ENCODE measurements at regions not wholly inside any gene's neighbourhood (a gene's known extent, or its start where the extent isn't known, plus 50 kb on each side); places are given as distances from the start of the nearest gene placed in this dataset.
"Not testable (repeated sequence)": the region's sequence is repeated elsewhere in the genome, so short reads cannot be mapped to it uniquely, and the experiment has no call there.

GRCh38 chr14:26334288-26334687 lies 263.5 kb downstream of the NOVA1 start:
- Mint-ChIP-seq H3K27me3 (no peaks in the 10 kb centered on the region), H3K9me3 (peaks cover 0 to 2% (median 2%) of the 10 kb centered on the region in 3 donors), H3K36me3 (no peaks in the 10 kb centered on the region), H3K27ac (no peak overlapping the region), H3K4me1 (peaks cover 0 to 1% (median 0%) of the 10 kb centered on the region in 3 donors), H3K4me3 (no peak overlapping the region)

- H3K4me1 Mint-ChIP-seq = peaks cover 0 to 1% (median 0%) of the 10 kb centered on the region in 3 donors
- H3K27me3 Mint-ChIP-seq = no peaks in the 10 kb centered on the region
- H3K9me3 Mint-ChIP-seq = peaks cover 2 to 6% (median 5%) of the 10 kb centered on the region in 3 donors
- peak overlapping the region in 1 of 4 donors; percentile 80 for H3K4me3 Mint-ChIP-seq
- no peaks in the 10 kb centered on the region for H3K36me3 Mint-ChIP-seq
- peak overlapping the region in 1 of 3 donors; percentile 32 for H3K27ac Mint-ChIP-seq
These were observed 264.9 kb downstream of the NOVA1 start for GRCh38 chr14:26332966-26333365.

- Mint-ChIP-seq H3K4me1 (peaks cover 0 to 1% (median 0%) of the 10 kb centered on the region in 3 donors), H3K9me3 (peaks cover 2 to 6% (median 5%) of the 10 kb centered on the region in 3 donors), H3K27me3 (no peaks in the 10 kb centered on the region), H3K36me3 (no peaks in the 10 kb centered on the region), H3K4me3 (no peak overlapping the region), H3K27ac (no peak overlapping the region)
These were observed 266.9 kb downstream of the NOVA1 start for GRCh38 chr14:26330982-26331381.

- H3K4me1 Mint-ChIP-seq = no peaks in the 10 kb centered on the region
- H3K36me3 Mint-ChIP-seq = no peaks in the 10 kb centered on the region
- peaks cover 2 to 6% (median 3%) of the 10 kb centered on the region in 3 donors for H3K9me3 Mint-ChIP-seq
- no peak overlapping the region for H3K27ac Mint-ChIP-seq
- no peaks in the 10 kb centered on the region for H3K27me3 Mint-ChIP-seq
- H3K4me3 Mint-ChIP-seq = no peak overlapping the region
These were observed 269.0 kb downstream of the NOVA1 start for GRCh38 chr14:26328791-26329190.

- no peaks in the 10 kb centered on the region for H3K27me3 Mint-ChIP-seq
- no peak overlapping the region for H3K27ac Mint-ChIP-seq
- no peak overlapping the region for H3K4me3 Mint-ChIP-seq
- no peaks in the 10 kb centered on the region for H3K36me3 Mint-ChIP-seq
- peaks cover 2 to 19% (median 7%) of the 10 kb centered on the region in 3 donors for H3K9me3 Mint-ChIP-seq
- H3K4me1 Mint-ChIP-seq = no peaks in the 10 kb centered on the region
These were observed 274.0 kb downstream of the NOVA1 start for GRCh38 chr14:26323869-26324268.

- Mint-ChIP-seq H3K9me3 (peaks cover 2 to 23% (median 6%) of the 10 kb centered on the region in 3 donors), H3K27ac (no peak overlapping the region), H3K27me3 (no peaks in the 10 kb centered on the region), H3K36me3 (no peaks in the 10 kb centered on the region), H3K4me3 (no peak overlapping the region), H3K4me1 (no peaks in the 10 kb centered on the region)
These were observed 276.9 kb downstream of the NOVA1 start for GRCh38 chr14:26320886-26321285.

GRCh38 chr14:26319139-26319864 lies 278.5 kb downstream of the NOVA1 start:
- H3K9me3 Mint-ChIP-seq = peaks cover 5 to 23% (median 8%) of the 10 kb centered on the region in 3 donors
- no peaks in the 10 kb centered on the region for H3K4me1 Mint-ChIP-seq
- H3K36me3 Mint-ChIP-seq = no peaks in the 10 kb centered on the region

GRCh38 chr14:26304056-26304455 lies 293.8 kb downstream of the NOVA1 start:
- H3K9me3 Mint-ChIP-seq = peaks cover 5 to 15% (median 6%) of the 10 kb centered on the region in 3 donors
- no peaks in the 10 kb centered on the region for H3K36me3 Mint-ChIP-seq
- no peak overlapping the region for H3K27ac Mint-ChIP-seq
- H3K4me1 Mint-ChIP-seq = no peaks in the 10 kb centered on the region
- no peak overlapping the region for H3K4me3 Mint-ChIP-seq
- no peaks in the 10 kb centered on the region for H3K27me3 Mint-ChIP-seq

More at GRCh38 chr14:26319139-26319864, 278.5 kb downstream of the NOVA1 start:
- Mint-ChIP-seq H3K4me3 (no peak overlapping the region), H3K27ac (no peak overlapping the region), H3K27me3 (no peaks in the 10 kb centered on the region)

GRCh38 chr14:26293909-26294308 lies 303.9 kb downstream of the NOVA1 start:
- Mint-ChIP-seq H3K27me3 (no peaks in the 10 kb centered on the region), H3K27ac (no peak overlapping the region), H3K4me3 (no peak overlapping the region), H3K36me3 (no peaks in the 10 kb centered on the region), H3K9me3 (peaks cover 2 to 5% (median 4%) of the 10 kb centered on the region in 3 donors), H3K4me1 (no peaks in the 10 kb centered on the region)

GRCh38 chr14:26289891-26290486 lies 307.8 kb downstream of the NOVA1 start:
- H3K36me3 Mint-ChIP-seq = no peaks in the 10 kb centered on the region
- no peak overlapping the region for H3K4me3 Mint-ChIP-seq
- peaks cover under 1 to 7% (median 5%) of the 10 kb centered on the region in 3 donors for H3K9me3 Mint-ChIP-seq
- no peaks in the 10 kb centered on the region for H3K27me3 Mint-ChIP-seq
- H3K4me1 Mint-ChIP-seq = no peaks in the 10 kb centered on the region
- H3K27ac Mint-ChIP-seq = no peak overlapping the region

GRCh38 chr14:26286913-26287205 lies 311.0 kb downstream of the NOVA1 start:
- Mint-ChIP-seq H3K36me3 (no peaks in the 10 kb centered on the region), H3K4me1 (no peaks in the 10 kb centered on the region), H3K9me3 (peaks cover 0 to 8% (median 4%) of the 10 kb centered on the region in 3 donors), H3K4me3 (no peak overlapping the region), H3K27me3 (no peaks in the 10 kb centered on the region), H3K27ac (no peak overlapping the region)

- Mint-ChIP-seq H3K27ac (no peak overlapping the region), H3K36me3 (no peaks in the 10 kb centered on the region), H3K4me1 (no peaks in the 10 kb centered on the region), H3K9me3 (peaks cover 0 to 8% (median 2%) of the 10 kb centered on the region in 3 donors), H3K27me3 (no peaks in the 10 kb centered on the region), H3K4me3 (no peak overlapping the region)
These were observed 311.5 kb downstream of the NOVA1 start for GRCh38 chr14:26286081-26286912.

- Mint-ChIP-seq H3K4me1 (no peaks in the 10 kb centered on the region), H3K9me3 (peaks cover 0 to 17% (median 2%) of the 10 kb centered on the region in 3 donors), H3K27me3 (no peaks in the 10 kb centered on the region), H3K36me3 (peaks cover under 1% of the 10 kb centered on the region), H3K4me3 (no peak overlapping the region), H3K27ac (no peak overlapping the region)
These were observed 315.3 kb downstream of the NOVA1 start for GRCh38 chr14:26282578-26282977.

- H3K4me3 Mint-ChIP-seq, H3K4me1 Mint-ChIP-seq, H3K27me3 Mint-ChIP-seq, H3K27ac Mint-ChIP-seq, H3K36me3 Mint-ChIP-seq: not testable (repeated sequence)
- H3K9me3 Mint-ChIP-seq = peaks cover 0 to 17% (median 2%) of the 10 kb centered on the region in 3 donors
These were observed 315.8 kb downstream of the NOVA1 start for GRCh38 chr14:26282011-26282410.

- Mint-ChIP-seq H3K27ac (no peak overlapping the region), H3K36me3 (peaks cover 1% of the 10 kb centered on the region), H3K9me3 (peaks cover 0 to 13% (median 2%) of the 10 kb centered on the region in 3 donors), H3K4me1 (no peaks in the 10 kb centered on the region), H3K4me3 (no peak overlapping the region), H3K27me3 (no peaks in the 10 kb centered on the region)
These were observed 316.4 kb downstream of the NOVA1 start for GRCh38 chr14:26281280-26281998.
